NCI-H2081 (cell line): ENCODE measurements at regions not wholly inside any gene's neighbourhood (a gene's known extent, or its start where the extent isn't known, plus 50 kb on each side); places are given as distances from the start of the nearest gene placed in this dataset.
A peak's percentile ranks its signal among the peaks of the same experiment; 100 is the strongest.
"Not testable (repeated sequence)": the region's sequence is repeated elsewhere in the genome, so short reads cannot be mapped to it uniquely, and the experiment has no call there.

Source experiments
- DNase-seq, 2 experiments: peaks; one replicate each; lab custom pipeline; 2025; lab: John Stamatoyannopoulos, UW

- no peak for DNase-seq
These were observed 307.7 kb upstream of the ARSJ start for GRCh38 chr4:114287079-114287696.

- DNase-seq: no peak
These were observed 302.5 kb upstream of the UGT8 start for GRCh38 chr4:114296126-114296525.

GRCh38 chr4:114302472-114302871 is 296.1 kb upstream of the UGT8 start:
- DNase-seq: no peak

GRCh38 chr4:114304046-114304445 is 294.6 kb upstream of the UGT8 start:
- DNase-seq: no peak

GRCh38 chr4:114304567-114304966 is 294.0 kb upstream of the UGT8 start:
- no peak for DNase-seq

- no peak for DNase-seq
These were observed 291.7 kb upstream of the UGT8 start for GRCh38 chr4:114306946-114307345.

GRCh38 chr4:114310296-114310925 is 288.2 kb upstream of the UGT8 start:
- no peak for DNase-seq

- no peak for DNase-seq
These were observed 286.8 kb upstream of the UGT8 start for GRCh38 chr4:114311787-114312186.

- peak in 1 of 2 experiments; percentile 9 for DNase-seq
These were observed 286.3 kb upstream of the UGT8 start for GRCh38 chr4:114312338-114312737.

- DNase-seq: no peak
These were observed 281.8 kb upstream of the UGT8 start for GRCh38 chr4:114316789-114317188.

- DNase-seq: no peak
These were observed 281.0 kb upstream of the UGT8 start for GRCh38 chr4:114317564-114317963.

GRCh38 chr4:114318309-114318708 is 280.3 kb upstream of the UGT8 start:
- DNase-seq: no peak

GRCh38 chr4:114320126-114320525 is 278.5 kb upstream of the UGT8 start:
- DNase-seq: no peak

GRCh38 chr4:114321366-114321765 is 277.2 kb upstream of the UGT8 start:
- no peak for DNase-seq

- no peak for DNase-seq
These were observed 274.8 kb upstream of the UGT8 start for GRCh38 chr4:114323841-114324240.

- DNase-seq: no peak
These were observed 272.2 kb upstream of the UGT8 start for GRCh38 chr4:114326358-114326757.

- no peak for DNase-seq
These were observed 266.5 kb upstream of the UGT8 start for GRCh38 chr4:114332119-114332518.

GRCh38 chr4:114334363-114334762 is 264.2 kb upstream of the UGT8 start:
- not testable (repeated sequence) for DNase-seq

- DNase-seq: no peak
These were observed 263.7 kb upstream of the UGT8 start for GRCh38 chr4:114334884-114335330.

- DNase-seq: no peak
These were observed 263.3 kb upstream of the UGT8 start for GRCh38 chr4:114335339-114335738.

- DNase-seq: no peak
These were observed 255.6 kb upstream of the UGT8 start for GRCh38 chr4:114343015-114343414.

- no peak for DNase-seq
These were observed 248.9 kb upstream of the UGT8 start for GRCh38 chr4:114349543-114350175.

- no peak for DNase-seq
These were observed 239.7 kb upstream of the UGT8 start for GRCh38 chr4:114358901-114359300.
